Choroid plexus epithelial cell (primary cell): ENCODE measurements at regions not wholly inside any gene's neighbourhood (a gene's known extent, or its start where the extent isn't known, plus 50 kb on each side); places are given as distances from the start of the nearest gene placed in this dataset.

Experiments
- DNase-seq: peaks from one replicate; pipeline ENCODE4 v3.0.0-alpha.2; 2010; ENCODE audit warnings: low read depth
- H3K4me3 ChIP-seq: 2 replicates; pipeline ENCODE4 v1.5.1; 2011; ENCODE audit warnings: low read depth, mild to moderate bottlenecking, control low read depth, low read length, moderate library complexity
- CTCF ChIP-seq: conservative IDR thresholded peaks from 2 replicates; pipeline ENCODE4 v1.5.1; 2011; ENCODE audit warnings: low read depth, mild to moderate bottlenecking, control low read depth, inconsistent platforms, low read length, moderate library complexity

- H3K4me3 ChIP-seq, result no peak overlapping the region
- DNase-seq, result peak; percentile 46
- TF ChIP-seq CTCF, result no peak
Observed at GRCh38 chr12:107415071-107415470, 270.5 kb upstream of the PWP1 start.

- no peak overlapping the region for H3K4me3 ChIP-seq
- no peak for TF ChIP-seq CTCF
- DNase-seq, result no peak
Observed at GRCh38 chr12:107415834-107416233, 269.8 kb upstream of the PWP1 start.

GRCh38 chr12:107417004-107417403 is 268.6 kb upstream of the PWP1 start:
- no peak overlapping the region for H3K4me3 ChIP-seq
- no peak for DNase-seq
- no peak for TF ChIP-seq CTCF

- TF ChIP-seq CTCF, result no peak
- no peak overlapping the region for H3K4me3 ChIP-seq
- no peak for DNase-seq
Observed at GRCh38 chr12:107418981-107419380, 266.6 kb upstream of the PWP1 start.

- DNase-seq, result no peak
- no peak overlapping the region for H3K4me3 ChIP-seq
Observed at GRCh38 chr12:107423531-107423930, 262.1 kb upstream of the PWP1 start.

GRCh38 chr12:107429006-107429705 is 256.4 kb upstream of the PWP1 start:
- TF ChIP-seq CTCF, result no peak
- no peak for DNase-seq
- H3K4me3 ChIP-seq, result no peak overlapping the region

More at GRCh38 chr12:107423531-107423930, 262.1 kb upstream of the PWP1 start:
- TF ChIP-seq CTCF, result no peak

GRCh38 chr12:107431942-107432341 is 253.7 kb upstream of the PWP1 start:
- DNase-seq, result no peak
- no peak overlapping the region for H3K4me3 ChIP-seq
- TF ChIP-seq CTCF, result no peak
